Activated CD4-positive, CD25-positive, alpha-beta regulatory T cell treated with anti-CD3 and anti-CD28 coated beads, Interleukin-2, amount 50 U/mL, for 16 hours (primary cell): ENCODE measurements at regions not wholly inside any gene's neighbourhood (a gene's known extent, or its start where the extent isn't known, plus 50 kb on each side); places are given as distances from the start of the nearest gene placed in this dataset.
"Not testable (repeated sequence)": the region's sequence is repeated elsewhere in the genome, so short reads cannot be mapped to it uniquely, and the experiment has no call there.

Experiments used
- DNase-seq: peaks from one replicate; pipeline ENCODE4 v3.0.0-alpha.2; 2020; ENCODE audit warnings: low read depth, low spot score

DNA sequence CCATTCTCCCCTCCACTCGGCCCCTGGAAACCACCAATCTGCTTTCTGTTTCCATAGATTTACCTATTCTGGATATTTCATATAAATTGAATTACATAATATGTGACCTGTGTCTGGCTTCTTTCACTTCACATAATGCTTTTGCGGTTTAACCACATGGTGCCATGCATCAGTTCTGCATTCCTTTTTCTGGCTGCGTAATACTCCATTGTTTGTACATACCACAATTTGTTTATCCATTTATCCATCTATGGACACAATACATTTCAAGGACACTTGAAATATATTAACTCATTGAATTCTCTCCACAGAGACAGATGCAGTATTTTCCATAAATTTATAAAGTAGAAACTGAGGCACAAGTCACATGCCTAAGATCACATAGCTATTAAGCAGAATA lies 110.3 kb upstream of the ETV6 start:
- DNase-seq = no peak

DNA sequence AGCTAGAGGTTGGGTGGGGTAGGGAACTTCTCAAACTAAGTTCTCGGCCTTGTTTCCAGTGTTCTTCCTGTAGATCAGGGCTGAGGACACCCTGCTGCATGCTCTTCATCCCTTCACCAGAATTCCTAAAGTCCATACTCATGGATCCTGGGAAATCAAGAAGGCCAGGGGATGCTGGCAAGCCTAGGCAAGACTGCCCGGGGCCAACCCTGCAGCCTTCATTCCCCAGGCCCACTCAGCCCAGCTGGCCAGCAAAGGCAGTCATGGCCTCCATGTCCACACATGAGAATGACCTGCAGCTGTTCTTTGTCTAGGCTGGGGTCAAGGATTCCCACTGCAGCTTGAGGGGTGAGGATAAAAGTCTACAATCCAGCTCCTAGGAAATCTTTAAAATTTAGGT lies 109.3 kb upstream of the ETV6 start:
- no peak for DNase-seq

DNA sequence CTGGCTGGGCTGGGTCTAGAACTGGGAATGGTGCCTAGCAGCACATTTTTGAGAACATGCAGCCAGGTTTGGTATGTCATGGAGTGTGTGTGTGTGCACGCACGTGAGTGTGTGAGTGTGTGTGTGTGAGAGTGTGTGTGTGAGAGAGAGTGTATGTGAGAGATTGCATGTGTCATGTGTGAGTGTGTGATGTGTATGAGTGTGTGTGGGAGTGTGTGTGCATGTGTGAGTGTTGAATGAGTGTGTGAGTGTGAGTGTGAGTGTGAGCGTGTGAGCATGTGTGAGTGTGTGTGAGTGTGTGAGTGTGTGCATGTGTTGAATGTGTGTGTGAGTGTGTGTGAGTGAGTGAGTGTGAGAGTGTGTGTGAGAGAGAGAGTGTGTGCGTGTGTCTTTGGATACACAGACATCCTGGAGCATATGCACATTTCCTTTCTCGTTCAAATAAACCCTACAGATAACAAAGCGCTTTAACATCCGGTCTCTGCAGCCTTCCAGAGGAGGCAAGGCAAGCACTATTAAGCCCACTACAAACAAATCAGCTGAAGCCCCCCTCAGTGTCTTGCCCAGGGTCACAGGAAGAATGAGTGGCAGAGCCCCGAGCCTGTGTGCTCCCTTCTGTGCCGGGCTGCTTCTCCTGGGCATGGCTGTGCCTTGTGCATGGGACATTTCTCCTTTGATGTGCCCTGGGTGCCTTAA lies 108.7 kb upstream of the ETV6 start:
- DNase-seq = no peak

DNA sequence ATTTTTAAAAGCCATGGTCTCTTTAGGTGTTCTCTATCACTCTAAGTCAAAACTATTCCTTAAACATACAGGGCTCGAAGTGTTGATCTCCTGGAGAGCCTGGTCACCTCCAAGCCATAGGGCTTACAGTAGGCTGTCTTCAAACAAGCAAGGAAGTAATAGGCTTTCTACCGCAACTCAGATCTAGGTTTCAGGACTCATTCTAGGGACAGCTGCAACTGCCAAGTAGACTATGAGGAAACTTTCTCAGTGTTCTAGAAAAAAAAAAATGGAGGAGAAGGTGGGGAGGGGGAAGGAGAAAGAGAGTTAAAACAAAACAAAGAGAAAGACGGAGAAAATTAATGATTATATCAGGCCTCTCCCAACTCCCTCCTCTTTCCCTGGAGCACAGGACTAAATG lies 106.9 kb upstream of the ETV6 start:
- DNase-seq = no peak

DNA sequence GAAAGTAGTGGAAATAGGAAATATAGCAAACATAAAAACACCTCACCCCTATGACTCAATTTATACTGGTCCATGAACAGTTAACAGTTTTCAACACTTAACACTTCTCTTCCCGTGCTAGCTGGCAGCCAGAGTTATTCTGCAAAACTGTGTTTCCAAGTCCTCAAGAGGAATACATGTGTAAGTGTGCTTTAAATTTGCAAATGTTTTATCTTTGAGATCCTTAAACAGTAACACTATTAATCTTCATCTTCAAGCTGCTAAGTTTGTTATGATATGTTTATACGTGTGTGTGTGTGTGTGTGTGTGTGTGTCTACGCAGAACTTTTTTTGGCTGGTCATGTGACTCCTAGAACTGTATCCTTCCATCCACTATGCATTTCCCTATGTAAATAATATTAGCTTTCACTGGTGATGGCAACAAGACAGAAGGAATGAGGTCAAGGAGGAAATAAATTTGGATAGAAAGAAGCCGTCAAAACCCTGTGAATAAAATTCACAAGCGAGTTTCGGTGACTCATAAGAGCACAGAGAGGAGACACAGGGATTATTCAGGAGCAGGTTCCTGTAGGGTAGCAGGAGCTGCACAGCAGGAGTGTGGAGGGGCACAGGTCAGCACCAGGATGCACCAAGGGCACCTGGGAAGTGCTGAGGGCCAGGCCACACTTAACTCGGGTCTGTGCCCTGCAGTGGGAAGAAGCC lies 105.9 kb upstream of the ETV6 start:
- no peak for DNase-seq

DNA sequence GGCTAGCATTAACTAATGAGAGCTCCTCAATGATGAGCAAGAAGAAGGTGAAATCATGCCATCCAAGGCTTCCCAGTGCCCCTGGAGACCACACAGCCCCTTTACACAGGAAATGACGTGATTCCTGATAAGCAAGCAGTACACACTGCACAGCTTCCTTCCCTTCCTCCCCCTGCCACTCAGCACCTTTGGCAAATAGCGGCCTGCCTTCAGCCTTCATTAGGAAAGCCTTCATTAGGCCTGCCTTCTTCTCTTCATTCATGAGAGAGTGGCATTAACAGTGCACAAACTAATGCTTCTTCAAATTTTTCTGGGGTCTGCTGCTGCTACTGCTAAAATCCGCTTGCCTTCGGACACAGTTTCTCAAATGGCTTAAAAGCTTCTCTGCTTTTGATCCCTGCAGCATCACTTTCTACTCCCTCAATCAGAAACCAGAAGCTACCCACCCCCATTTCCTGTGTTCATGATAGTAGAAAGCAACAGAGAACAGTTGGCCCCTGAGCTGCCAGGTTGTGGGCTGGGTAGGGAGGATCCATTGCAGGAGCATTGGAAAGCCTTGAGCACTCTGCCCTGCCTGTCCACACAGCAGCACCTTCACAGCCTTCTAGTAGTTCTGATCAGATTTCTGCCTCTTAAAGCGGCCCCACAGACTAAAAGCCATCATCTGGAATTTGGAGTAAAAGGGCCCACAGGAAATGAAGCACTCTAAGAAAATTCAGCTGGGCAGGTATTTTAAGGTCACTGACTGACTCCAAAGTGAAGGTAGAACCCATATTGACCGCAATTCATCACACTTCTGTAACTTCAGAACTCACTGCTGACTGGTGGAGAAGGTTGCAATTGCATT lies 103.8 kb upstream of the ETV6 start:
- DNase-seq = peak; percentile 13

DNA sequence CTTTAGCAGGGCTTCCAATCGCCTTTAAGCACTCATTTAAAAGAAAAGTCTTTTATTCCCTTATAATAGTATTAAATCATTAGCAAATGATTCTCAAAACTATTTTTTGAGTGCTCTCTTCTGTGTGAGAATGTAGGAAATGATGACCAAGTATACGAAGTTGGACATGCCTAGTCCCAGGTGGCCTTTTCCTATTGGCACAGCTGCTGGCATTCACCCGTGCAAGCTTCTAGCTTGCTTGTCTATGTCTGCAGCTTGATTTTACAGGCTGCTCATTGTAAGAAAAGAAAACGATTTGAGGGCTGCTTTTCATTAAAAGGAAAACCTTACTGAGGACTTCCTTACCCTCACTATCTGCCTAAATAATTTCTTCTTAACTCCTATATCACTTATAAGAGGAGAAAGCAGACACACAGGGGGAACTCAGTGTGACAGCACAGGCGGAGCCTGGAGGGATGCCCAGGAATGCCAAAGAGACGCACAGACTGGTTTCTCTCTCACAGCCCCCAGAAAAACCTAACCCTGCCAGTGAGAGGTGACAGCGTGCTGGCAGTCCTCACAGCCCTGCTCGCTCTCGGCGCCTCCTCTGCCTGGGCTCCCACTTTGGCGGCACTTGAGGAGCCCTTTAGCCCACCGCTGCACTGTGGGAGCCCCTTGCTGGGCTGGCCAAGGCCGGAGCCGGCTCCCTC lies 102.7 kb upstream of the ETV6 start:
- not testable (repeated sequence) for DNase-seq

DNA sequence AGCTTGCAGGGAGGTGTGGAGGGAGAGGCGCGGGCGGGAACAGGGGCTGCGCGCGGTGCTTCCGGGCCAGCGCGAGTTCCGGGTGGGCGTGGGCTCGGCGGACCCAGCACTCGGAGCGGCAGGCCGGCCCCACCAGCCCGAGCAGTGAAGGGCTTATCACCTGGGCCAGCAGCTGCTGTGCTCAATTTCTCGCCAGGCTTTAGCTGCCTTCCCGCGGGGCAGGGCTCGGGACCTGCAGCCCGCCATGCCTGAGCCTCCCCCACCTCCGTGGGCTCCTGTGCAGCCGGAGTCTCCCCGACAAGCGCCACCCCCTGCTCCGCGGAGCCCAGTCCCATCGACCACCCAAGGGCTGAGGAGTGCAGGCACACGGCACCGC lies 102.2 kb upstream of the ETV6 start:
- DNase-seq = not testable (repeated sequence)

DNA sequence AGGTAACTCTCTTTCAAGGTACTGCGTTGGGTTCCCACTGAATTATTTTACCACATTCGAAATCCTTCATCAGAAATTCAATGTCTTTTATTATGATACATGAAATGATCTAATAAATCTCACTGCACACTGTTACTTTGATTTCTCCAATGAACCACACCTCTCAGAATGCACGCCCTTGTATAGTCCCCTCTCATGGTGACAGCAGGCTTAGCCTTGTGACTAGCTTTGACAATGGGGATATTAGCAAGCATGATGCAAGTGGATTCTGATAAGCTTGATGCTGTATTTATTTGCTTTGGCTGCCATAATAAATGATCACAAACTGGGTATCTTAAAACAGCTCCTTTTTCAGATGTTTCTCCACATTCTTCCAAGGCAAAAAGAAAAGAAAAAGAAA lies 100.4 kb upstream of the ETV6 start:
- no peak for DNase-seq

DNA sequence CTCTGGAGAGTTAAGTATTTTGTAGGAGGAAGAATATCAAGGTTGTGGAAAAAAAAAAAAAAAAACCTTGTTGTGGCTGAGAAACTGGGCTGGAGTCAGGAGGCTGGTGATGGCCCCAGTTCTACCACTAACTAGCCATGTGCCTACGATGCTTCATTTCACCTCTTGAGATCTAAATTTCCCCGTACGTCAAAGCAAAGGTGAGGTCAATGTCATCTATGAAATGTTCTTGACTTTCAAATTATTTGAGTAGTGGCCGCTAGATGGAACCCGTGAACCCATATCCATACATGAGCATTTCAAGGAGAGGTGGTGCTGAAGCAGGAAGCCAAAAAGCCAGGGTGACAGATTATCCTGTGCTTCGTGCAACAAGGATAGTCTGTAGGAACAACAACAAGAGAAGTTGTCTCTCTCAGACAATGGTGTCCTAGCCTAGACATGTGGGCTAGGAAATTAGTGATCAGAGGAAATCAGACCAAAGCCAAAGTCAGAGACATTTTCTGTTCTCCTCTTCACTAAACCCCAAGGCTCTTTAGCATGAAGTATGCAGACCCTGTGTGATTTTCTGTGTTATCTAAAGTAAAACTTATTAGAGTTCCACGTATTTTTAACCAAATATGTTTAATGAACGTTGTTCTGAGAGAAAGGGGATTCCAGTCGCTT lies 95.5 kb upstream of the ETV6 start:
- DNase-seq = peak; percentile 22

DNA sequence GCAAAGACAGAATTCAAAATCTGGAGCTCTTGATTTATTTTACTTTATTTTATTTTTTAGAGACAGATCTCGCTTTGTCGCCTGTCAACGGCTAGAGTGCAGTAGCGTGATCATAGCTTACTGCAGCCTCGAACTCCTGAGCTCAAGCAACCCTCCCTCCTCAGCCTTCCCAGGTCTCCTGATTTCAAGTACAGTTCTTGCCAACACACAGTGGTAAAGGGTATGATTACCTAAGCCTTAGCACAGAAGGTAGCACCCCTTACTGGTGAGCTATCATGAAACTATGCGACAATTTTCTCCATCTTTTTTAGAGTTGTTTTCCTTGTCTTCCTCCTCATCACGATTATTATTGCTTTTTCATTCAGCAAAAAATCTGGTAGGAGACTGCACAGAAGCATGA lies 94.3 kb upstream of the ETV6 start:
- no peak for DNase-seq

DNA sequence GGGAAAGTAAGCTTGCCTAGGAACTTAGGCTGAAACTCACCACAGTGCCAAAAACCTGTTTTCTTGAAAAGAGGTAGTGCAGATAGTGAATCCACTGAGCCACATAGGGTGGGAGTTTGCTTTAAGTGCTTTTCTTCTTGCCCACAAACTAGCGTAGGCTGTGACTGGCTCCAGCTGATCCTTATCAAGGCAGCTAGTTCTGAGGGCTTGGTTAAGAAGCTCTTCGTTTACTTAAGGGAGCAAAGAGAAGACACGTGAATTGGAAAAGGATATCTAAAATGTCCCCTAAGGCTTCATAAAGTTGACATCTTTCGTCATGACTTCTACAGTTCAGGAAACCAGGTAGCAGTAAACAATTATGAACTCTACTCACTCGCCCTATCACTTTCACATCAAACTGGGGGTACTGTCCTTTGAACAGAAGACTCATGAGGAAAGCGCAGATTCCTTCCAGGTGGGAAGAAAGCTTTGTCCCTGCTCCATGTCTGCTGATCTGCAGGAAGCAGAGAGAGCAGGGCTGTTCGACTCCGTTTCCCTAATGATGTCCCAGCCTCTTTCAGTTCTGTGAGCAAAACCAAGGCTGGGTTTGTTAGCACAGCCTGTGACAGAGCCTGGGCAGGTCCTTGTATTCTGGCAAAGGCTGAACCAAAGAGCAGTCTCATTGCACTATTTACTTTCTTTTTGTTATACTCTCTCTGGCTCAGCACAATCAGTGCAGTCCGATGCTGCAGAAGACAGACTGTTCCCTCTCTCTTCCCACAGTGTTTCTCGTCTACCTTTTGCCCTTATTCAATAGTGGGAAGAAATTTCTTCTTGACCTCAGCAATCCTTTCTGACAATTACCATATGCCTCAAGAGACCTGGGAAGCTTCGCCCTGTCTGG lies 93.5 kb upstream of the ETV6 start:
- DNase-seq = no peak

DNA sequence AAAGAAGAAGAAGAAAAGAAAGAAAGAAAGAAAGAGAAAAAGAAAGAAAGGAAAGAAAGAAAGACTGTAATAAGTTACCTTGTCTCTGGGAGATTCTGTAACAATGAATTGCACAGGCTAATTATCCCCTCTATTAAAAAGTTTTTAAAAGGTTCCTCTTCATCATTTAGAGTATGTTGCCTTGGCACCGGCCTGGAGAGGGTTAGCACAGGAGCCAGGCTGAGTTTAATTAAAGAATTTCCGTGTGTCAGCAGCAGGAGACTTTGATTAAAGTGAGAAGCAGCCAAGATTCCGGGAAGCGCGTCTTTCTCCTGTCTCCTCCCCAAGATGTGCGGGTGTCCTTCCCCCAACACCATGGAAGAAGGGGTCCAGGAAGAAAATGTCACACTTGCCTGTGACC lies 92.8 kb upstream of the ETV6 start:
- DNase-seq = no peak

DNA sequence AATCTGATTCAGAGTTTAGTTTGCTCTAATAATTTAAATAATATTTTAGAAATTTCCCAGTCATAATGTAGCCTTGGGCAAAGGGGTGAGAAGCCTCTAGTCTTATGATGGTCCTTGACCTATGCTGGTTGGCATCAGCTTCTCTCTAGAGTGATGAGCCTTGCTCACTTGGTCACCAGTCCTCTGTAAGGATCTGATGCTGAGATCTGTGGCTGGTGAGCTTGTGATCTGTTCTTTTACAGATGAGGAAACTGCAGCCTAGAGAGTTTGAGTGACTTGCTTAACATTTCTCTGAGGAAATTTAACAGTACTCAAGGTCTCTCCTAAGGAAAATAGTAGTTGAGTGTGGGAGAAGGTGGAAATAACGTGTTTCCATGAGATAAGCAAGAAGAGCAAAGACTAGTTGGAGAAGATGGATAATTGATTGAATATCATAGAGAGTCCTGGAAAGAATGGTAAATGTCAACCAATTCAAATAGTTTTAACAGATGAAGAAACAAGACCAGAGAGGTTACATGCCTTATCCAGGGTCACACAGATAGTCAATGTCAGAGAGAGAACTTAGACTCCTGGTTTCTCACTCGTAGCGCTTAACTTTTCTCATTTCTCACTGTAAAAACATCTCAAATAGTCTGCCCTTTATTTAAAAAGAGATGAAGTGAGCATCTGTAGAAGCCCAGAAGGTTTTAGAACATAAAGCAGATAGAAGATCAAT lies 89.7 kb upstream of the ETV6 start:
- DNase-seq = no peak

DNA sequence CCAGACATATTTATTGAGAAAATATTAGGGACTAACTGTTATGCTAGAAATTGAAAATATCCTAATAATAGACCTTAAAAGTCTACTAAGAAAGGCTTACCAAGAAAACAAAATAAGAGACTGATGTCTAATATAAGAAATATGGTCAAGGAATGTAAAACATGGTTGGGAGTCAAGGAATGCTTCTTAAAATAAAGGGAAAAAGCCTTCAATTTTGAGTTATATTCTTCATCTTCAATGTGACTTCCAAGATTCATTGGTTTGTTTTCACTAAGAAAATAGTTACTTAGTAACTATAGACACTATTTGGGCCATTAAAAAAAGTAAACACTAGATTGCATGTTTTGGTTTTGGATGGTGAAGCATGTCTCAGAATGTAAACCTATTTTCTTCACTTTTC lies 88.1 kb upstream of the ETV6 start:
- no peak for DNase-seq

DNA sequence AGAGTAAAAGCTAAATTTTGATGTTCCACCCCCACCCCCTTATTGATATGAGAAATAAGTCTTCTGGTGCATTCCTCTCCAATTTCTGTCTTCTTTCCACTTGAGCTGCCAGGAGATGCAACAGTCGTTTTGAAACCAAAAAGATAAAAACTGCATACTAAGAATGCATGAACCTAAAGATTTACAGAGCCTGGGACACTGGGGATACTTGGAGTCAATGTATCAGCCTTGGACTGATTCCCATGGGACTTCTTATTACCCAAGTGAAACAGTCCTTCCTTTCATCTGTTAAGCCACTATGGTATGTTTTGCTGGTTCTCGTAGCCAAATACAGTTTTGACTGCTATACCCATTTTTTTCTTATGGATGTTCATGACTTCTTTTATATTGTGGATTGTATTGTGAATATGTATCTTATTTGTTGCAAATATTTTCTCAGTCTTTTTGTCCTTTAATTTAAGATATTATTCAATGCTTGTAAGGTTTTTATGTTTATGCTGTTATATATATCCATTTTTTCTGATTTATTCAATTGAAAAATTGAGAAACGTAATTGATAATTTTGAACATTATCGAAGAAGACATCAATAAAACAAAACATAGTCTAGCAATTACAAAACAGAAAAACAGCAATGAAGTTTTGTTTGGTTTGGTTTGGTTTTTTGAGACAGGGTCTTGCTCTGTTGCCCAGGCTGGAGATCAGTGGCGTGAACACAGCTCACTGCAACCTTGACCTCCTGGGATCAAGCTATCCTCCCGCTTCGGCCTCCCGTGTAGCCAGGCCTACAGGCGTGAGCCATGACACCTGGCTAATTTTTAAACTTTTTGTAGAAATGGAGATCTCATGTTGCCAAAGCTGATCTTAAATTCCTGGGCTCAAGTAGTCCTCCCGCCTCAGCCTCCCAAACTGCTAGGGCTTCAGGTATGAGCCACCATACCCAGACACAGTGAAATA lies 85.4 kb upstream of the ETV6 start:
- no peak for DNase-seq

DNA sequence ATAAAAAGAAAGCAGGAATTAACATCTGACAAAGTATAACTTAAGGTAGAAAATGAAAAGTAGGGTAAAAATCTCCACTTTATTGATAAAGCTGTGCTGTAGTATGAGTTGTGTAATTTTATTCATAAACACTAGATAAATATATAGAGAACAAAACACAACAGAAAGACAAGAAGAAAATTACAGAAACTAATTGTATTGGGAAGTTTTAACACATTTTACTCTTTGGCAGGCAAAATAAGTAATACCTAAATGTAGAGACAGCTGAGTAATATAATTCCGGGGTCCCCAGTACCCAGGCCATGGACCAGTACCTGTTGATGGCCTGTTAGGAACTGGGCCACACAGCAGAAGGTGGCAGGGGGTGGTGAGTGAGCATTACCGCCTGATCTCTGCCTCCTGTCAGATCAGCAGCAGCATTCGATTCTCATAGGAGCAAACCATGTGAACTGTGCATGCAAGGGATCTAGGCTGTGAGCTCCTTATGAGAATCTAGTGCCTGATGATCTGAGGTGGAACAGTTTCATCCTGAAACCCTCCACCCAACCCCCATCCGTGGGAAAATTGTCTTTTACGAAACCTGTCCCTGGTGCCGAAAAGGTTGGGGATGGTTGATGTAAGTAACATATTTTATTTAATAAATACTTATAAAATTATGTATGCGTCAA lies 84.4 kb upstream of the ETV6 start:
- DNase-seq = no peak

DNA sequence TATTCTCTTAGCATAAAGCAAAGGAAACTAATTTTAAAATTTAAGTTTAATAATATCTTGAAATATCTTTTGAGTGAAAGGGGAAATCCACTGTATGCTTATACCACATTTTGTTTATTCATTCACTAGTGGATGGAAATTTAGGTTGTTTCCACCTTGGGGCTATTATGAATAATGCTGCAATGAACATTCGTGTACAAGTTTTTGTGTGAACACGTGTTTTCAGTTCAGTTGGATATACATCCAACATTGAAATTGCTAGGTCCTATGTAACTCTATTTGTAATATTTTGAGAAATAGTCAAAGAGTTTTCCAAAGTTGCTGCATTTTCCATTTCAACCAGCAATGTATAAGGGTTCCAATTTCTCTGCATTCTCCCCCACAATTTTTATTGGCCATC lies 83.7 kb upstream of the ETV6 start:
- DNase-seq = no peak
